Left ventricle myocardium inferior (tissue), 1 donor: ENCODE measurements at regions not wholly inside any gene's neighbourhood (a gene's known extent, or its start where the extent isn't known, plus 50 kb on each side); places are given as distances from the start of the nearest gene placed in this dataset.

Experiments used
- DNase-seq: peaks from one replicate; pipeline ENCODE4 v3.0.0-alpha.2; 2020
- H3K27ac ChIP-seq: fragments of 200-600 bp; replicated peaks from 2 replicates; pipeline ENCODE4 v1.8.0; 2021
- H3K27me3 ChIP-seq: fragments of 200-600 bp; 2 replicates; pipeline ENCODE4 v1.8.0; 2021; ENCODE audit warnings: low read depth
- H3K36me3 ChIP-seq: fragments of 200-600 bp; 2 replicates; pipeline ENCODE4 v1.8.0; 2021
- H3K4me1 ChIP-seq: fragments of 200-600 bp; 2 replicates; pipeline ENCODE4 v1.8.0; 2021
- H3K4me3 ChIP-seq: fragments of 200-600 bp; 2 replicates; pipeline ENCODE4 v1.8.0; 2021; ENCODE audit warnings: mild to moderate bottlenecking, moderate library complexity
- H3K9me3 ChIP-seq: fragments of 200-600 bp; replicated peaks from 2 replicates; pipeline ENCODE4 v1.8.0; 2021
- intact Hi-C: fragments of 100-400 bp; cut with micrococcal nuclease; formaldehyde crosslinking; loops from one replicate; pipeline ENCODE4 v1.11.0; 2022
- TF ChIP-seq, protein P1 (sequence below): fragments of 200-600 bp; IDR thresholded peaks from 2 replicates; pipeline ENCODE4 v1.8.0; 2021; ENCODE audit warnings: antibody characterized with exemption, mild to moderate bottlenecking, borderline replicate concordance
- donor health status: DM: no; HTN: yes; CAD: no; lungs with severe emphysema.

DNA sequence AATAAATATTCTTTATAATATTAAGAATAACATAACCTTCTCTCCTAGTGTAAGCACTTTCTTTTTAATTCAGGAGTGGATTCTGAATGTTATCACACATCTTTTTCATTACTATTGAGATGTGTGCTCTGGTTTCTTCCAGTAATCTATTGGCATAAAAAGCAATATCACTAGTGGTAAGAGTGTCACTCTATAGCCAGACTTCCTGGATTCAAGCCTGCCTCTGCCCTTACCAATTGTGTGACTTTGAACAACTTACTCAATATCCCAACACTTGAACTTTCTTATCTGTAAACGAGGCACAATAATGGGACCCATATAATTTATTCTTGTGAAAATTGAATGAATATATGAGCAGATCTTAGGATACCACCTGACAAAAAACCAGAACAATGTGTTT, 71.0 kb downstream of the SEM1 start:
- Histone ChIP-seq H3K4me3 (no peak overlapping the region), H3K27ac (no peak overlapping the region), H3K9me3 (peaks cover 7% of the 10 kb centered on the region), H3K4me1 (peaks cover 23% of the 10 kb centered on the region), H3K36me3 (no peaks in the 10 kb centered on the region), H3K27me3 (no peaks in the 10 kb centered on the region)
- TF ChIP-seq, protein P1, sequence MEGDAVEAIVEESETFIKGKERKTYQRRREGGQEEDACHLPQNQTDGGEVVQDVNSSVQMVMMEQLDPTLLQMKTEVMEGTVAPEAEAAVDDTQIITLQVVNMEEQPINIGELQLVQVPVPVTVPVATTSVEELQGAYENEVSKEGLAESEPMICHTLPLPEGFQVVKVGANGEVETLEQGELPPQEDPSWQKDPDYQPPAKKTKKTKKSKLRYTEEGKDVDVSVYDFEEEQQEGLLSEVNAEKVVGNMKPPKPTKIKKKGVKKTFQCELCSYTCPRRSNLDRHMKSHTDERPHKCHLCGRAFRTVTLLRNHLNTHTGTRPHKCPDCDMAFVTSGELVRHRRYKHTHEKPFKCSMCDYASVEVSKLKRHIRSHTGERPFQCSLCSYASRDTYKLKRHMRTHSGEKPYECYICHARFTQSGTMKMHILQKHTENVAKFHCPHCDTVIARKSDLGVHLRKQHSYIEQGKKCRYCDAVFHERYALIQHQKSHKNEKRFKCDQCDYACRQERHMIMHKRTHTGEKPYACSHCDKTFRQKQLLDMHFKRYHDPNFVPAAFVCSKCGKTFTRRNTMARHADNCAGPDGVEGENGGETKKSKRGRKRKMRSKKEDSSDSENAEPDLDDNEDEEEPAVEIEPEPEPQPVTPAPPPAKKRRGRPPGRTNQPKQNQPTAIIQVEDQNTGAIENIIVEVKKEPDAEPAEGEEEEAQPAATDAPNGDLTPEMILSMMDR, result no peak
- intact Hi-C loops, result no loop called here
- no peak for DNase-seq

DNA sequence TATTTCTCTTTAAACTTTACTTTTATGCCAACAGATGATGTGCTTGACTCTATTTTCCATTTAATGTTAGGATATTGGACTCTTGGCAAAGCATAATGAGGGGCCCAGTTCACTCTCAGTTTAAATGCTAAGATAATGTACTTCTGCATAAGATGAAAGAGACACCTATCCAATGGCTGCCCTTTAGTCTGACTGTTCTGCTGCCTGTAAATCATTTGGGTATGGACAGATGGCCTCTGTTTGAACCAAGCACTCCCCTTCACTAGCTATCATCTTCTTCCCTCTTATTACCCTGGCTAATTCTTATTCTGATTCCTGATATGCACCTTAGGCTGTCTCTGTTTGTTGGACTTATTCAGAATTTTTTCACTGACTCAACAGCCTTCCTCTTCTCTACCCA, 72.1 kb downstream of the SEM1 start:
- DNase-seq, result no peak
- Histone ChIP-seq H3K9me3 (no peaks in the 10 kb centered on the region), H3K27ac (peak overlapping the region; percentile 20), H3K4me1 (peaks cover 23% of the 10 kb centered on the region), H3K36me3 (no peaks in the 10 kb centered on the region), H3K27me3 (no peaks in the 10 kb centered on the region), H3K4me3 (no peak overlapping the region)
- intact Hi-C loops, result no loop called here
- TF ChIP-seq, protein P1, result no peak

DNA sequence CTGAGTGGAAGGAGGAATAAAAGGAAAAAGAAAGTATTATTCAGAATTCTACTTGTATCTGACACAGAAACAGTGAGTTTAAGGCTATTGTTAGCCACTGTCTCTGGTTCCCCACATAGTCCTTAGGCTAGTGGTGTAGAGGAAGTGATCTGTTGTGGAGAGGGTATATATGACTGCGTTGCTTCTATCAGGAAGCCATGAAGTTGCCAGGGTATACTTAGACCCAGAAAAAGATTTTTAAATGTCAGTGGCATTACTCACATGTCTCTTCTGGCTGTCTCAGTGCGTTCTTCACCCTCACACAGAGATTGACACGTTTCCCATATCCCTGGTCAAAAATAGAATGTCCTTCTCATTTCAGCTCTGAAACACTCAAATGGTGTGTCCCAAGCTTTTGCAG, 72.7 kb downstream of the SEM1 start:
- Histone ChIP-seq H3K27ac (peak overlapping the region; percentile 20), H3K4me3 (no peak overlapping the region)

DNA sequence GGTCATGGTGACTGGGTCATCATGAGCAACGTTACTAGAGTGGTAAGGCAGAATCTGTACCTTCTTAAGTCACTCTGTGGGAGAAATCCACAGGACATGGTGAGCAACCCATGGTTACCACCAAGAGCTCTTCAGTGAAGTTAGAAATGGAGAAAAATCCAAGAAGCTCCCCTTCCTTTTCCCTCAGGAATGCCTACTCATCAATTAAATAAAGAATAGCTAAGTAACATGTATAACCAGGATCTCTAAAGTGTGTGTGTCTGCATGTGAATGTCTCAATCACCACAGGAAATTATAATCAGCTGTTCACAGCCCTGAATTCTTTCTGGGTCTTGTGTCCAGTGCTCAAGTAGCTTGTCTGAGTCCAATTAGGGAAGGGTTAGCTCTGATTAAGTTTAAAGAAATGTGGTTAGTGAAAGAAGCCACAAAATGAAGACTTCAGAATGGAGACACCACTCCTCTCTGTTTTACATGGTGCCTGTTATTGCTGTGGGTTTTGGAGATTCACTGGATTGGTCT, 73.2 kb downstream of the SEM1 start:
- H3K27ac ChIP-seq, result no peak overlapping the region
- H3K36me3 ChIP-seq, result no peaks in the 10 kb centered on the region
- no peak overlapping the region for H3K4me3 ChIP-seq

More for the DNA sequence above, 72.7 kb downstream of the SEM1 start:
- H3K4me1 ChIP-seq, result peaks cover 23% of the 10 kb centered on the region
- TF ChIP-seq, protein P1, result no peak
- no peaks in the 10 kb centered on the region for H3K9me3 ChIP-seq
- no peak for DNase-seq
- intact Hi-C loops, result no loop called here
- no peaks in the 10 kb centered on the region for H3K27me3 ChIP-seq
- H3K36me3 ChIP-seq, result no peaks in the 10 kb centered on the region

DNA sequence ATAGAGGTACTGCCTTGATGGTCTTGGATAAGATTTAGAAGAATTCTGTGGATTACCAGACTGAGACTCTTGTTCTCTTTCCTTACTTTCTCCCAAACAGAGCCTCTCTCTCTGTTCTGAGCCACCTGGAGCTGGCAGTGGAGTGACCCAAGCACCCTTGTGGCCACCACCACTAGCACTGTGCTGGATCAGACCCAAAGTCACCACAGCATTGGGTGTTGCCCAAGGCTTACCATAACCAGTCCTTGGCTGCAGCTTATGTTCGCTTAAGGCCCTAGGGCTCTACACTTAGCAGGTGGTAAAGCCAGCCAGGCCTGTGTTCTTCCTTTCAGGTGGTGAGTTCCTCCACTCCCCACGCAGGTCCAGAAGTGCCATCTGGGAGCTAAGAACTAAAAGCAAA, 79.8 kb downstream of the SEM1 start:
- intact Hi-C loops, result no loop called here
- no peaks in the 10 kb centered on the region for H3K36me3 ChIP-seq
- no peak overlapping the region for H3K27ac ChIP-seq
- TF ChIP-seq, protein P1, result no peak
- DNase-seq, result no peak
- no peak overlapping the region for H3K4me3 ChIP-seq
- H3K27me3 ChIP-seq, result no peaks in the 10 kb centered on the region
- H3K9me3 ChIP-seq, result no peaks in the 10 kb centered on the region
- no peaks in the 10 kb centered on the region for H3K4me1 ChIP-seq

More for the DNA sequence above, 73.2 kb downstream of the SEM1 start:
- intact Hi-C loops, result no loop called here
- TF ChIP-seq, protein P1, result no peak
- H3K9me3 ChIP-seq, result no peaks in the 10 kb centered on the region
- no peaks in the 10 kb centered on the region for H3K27me3 ChIP-seq
- H3K4me1 ChIP-seq, result peaks cover 23% of the 10 kb centered on the region
- no peak for DNase-seq
